Mammary epithelial cell (primary cell): ENCODE measurements at regions not wholly inside any gene's neighbourhood (a gene's known extent, or its start where the extent isn't known, plus 50 kb on each side); places are given as distances from the start of the nearest gene placed in this dataset.

Experiments
- EZH2 ChIP-seq: IDR thresholded peaks from 2 replicates; pipeline ENCODE4 v1.6.1; 2012; ENCODE audit warnings: low read length, inconsistent platforms, borderline replicate concordance
- TF ChIP-seq, protein P1 (sequence below), 2 donors: IDR thresholded peaks in 1 of 2; conservative IDR thresholded peaks in 1 of 2; 2 replicates each; pipeline ENCODE4 v1.5.1; 2011 to 2012; ENCODE audit warnings: inconsistent platforms in 2 of 2, low read length in 2 of 2, mild to moderate bottlenecking in 2 of 2, control low read depth in 1 of 2, low read depth in 1 of 2; ENCODE audit not compliant: insufficient read depth in 1 of 2; ENCODE audit errors: extremely low read depth in 1 of 2

GRCh38 chr5:90109285-90109684 is 300.3 kb downstream of the CETN3 start:
- TF ChIP-seq, protein P1, sequence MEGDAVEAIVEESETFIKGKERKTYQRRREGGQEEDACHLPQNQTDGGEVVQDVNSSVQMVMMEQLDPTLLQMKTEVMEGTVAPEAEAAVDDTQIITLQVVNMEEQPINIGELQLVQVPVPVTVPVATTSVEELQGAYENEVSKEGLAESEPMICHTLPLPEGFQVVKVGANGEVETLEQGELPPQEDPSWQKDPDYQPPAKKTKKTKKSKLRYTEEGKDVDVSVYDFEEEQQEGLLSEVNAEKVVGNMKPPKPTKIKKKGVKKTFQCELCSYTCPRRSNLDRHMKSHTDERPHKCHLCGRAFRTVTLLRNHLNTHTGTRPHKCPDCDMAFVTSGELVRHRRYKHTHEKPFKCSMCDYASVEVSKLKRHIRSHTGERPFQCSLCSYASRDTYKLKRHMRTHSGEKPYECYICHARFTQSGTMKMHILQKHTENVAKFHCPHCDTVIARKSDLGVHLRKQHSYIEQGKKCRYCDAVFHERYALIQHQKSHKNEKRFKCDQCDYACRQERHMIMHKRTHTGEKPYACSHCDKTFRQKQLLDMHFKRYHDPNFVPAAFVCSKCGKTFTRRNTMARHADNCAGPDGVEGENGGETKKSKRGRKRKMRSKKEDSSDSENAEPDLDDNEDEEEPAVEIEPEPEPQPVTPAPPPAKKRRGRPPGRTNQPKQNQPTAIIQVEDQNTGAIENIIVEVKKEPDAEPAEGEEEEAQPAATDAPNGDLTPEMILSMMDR (conservative IDR thresholded peaks at IDR 0.05 in 1 of 2, IDR thresholded peaks at IDR 0.05 in 1 of 2; ENCODE audit: extremely low read depth in 1 of 2, insufficient read depth in 1 of 2, low read depth in 1 of 2, low read length in 2 of 2): no peak
- TF ChIP-seq EZH2: no peak
